ENCODE measurements at regions not wholly inside any gene's neighbourhood (a gene's known extent, or its start where the extent isn't known, plus 50 kb on each side); places are given as distances from the start of the nearest gene placed in this dataset.

DNA sequence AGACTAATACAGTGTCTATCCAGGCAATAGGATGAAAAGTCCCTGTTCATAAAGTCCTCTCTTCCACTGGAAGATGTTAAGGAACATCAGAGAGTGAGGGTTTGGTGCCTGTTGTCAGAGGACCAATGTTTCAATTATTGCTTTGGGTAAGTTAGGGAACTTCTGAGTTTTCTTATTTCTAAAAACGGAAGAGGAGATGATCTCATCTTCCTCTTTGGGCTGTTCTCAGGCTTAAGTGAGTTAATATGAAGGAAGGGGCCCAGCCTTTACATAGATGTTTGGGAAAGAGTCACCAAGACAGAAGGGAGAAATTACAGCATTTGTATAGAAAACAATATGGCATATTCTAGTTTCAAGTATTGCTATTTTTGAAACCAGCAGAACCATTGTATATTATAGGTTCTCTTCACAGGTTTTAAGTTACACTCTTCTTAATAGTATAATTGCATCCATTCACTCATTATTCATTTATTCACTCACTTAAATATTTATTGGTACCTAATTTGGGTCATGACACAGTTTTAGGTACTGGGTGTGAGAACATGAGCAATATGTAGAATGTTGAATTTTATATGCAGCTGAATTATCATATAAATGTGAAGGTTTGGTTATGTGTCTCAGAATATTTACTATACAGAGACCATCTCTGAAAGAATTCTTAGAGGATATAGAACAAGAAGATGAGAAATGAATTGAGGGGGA, 68.5 kb upstream of the LRIG3 start:
- TF ChIP-seq, protein P1, sequence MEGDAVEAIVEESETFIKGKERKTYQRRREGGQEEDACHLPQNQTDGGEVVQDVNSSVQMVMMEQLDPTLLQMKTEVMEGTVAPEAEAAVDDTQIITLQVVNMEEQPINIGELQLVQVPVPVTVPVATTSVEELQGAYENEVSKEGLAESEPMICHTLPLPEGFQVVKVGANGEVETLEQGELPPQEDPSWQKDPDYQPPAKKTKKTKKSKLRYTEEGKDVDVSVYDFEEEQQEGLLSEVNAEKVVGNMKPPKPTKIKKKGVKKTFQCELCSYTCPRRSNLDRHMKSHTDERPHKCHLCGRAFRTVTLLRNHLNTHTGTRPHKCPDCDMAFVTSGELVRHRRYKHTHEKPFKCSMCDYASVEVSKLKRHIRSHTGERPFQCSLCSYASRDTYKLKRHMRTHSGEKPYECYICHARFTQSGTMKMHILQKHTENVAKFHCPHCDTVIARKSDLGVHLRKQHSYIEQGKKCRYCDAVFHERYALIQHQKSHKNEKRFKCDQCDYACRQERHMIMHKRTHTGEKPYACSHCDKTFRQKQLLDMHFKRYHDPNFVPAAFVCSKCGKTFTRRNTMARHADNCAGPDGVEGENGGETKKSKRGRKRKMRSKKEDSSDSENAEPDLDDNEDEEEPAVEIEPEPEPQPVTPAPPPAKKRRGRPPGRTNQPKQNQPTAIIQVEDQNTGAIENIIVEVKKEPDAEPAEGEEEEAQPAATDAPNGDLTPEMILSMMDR (IDR thresholded peaks at IDR 0.05; ENCODE audit: poor library complexity): no peak
- no peak for TF ChIP-seq EZH2 (IDR thresholded peaks at IDR 0.05; ENCODE audit: borderline replicate concordance)

Measured in hepatocyte (in vitro differentiated cells).